ENCODE measurements at regions not wholly inside any gene's neighbourhood (a gene's known extent, or its start where the extent isn't known, plus 50 kb on each side); places are given as distances from the start of the nearest gene placed in this dataset.

- Histone ChIP-seq H3K4me1 (no peaks in the 10 kb centered on the region), H3K9me3 (no peaks in the 10 kb centered on the region), H3K27ac (no peak overlapping the region), H3K27me3 (ENCODE audit: insufficient read depth in 3 of 3, low read length in 2 of 3) (no peaks in the 10 kb centered on the region), H3K4me3 (no peak overlapping the region), H3K36me3 (ENCODE audit: insufficient read depth in 1 of 2, low read depth in 1 of 2) (no peaks in the 10 kb centered on the region)
- TF ChIP-seq, protein P1, sequence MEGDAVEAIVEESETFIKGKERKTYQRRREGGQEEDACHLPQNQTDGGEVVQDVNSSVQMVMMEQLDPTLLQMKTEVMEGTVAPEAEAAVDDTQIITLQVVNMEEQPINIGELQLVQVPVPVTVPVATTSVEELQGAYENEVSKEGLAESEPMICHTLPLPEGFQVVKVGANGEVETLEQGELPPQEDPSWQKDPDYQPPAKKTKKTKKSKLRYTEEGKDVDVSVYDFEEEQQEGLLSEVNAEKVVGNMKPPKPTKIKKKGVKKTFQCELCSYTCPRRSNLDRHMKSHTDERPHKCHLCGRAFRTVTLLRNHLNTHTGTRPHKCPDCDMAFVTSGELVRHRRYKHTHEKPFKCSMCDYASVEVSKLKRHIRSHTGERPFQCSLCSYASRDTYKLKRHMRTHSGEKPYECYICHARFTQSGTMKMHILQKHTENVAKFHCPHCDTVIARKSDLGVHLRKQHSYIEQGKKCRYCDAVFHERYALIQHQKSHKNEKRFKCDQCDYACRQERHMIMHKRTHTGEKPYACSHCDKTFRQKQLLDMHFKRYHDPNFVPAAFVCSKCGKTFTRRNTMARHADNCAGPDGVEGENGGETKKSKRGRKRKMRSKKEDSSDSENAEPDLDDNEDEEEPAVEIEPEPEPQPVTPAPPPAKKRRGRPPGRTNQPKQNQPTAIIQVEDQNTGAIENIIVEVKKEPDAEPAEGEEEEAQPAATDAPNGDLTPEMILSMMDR (IDR thresholded peaks at IDR 0.05) = no peak
- WGBS, 3 donors = 80 to 83% (median 81%) methylated on average over 5 of the region's 5 CpGs
- no peak for DNase-seq
- ATAC-seq = no peak
- intact Hi-C loops (cut with DNase I) = no loop called here
These were observed 572.7 kb downstream of the PIK3C3 start for GRCh38 chr18:42527766-42528165.

- intact Hi-C loops (cut with DNase I) = no loop called here
- H3K27me3 ChIP-seq (ENCODE audit: insufficient read depth in 3 of 3, low read length in 2 of 3) = no peaks in the 10 kb centered on the region
- no peaks in the 10 kb centered on the region for H3K4me1 ChIP-seq
- DNase-seq = no peak
- no peak overlapping the region for H3K27ac ChIP-seq
- H3K9me3 ChIP-seq = no peaks in the 10 kb centered on the region
- TF ChIP-seq, protein P1 (IDR thresholded peaks at IDR 0.05) = no peak
- WGBS, 3 donors = 66 to 70% (median 67%) methylated on average over 1 of the region's 1 CpG
- H3K36me3 ChIP-seq (ENCODE audit: insufficient read depth in 1 of 2, low read depth in 1 of 2) = no peaks in the 10 kb centered on the region
- ATAC-seq = no peak
- H3K4me3 ChIP-seq = no peak overlapping the region
These were observed 575.2 kb downstream of the PIK3C3 start for GRCh38 chr18:42530276-42530675.

DNA sequence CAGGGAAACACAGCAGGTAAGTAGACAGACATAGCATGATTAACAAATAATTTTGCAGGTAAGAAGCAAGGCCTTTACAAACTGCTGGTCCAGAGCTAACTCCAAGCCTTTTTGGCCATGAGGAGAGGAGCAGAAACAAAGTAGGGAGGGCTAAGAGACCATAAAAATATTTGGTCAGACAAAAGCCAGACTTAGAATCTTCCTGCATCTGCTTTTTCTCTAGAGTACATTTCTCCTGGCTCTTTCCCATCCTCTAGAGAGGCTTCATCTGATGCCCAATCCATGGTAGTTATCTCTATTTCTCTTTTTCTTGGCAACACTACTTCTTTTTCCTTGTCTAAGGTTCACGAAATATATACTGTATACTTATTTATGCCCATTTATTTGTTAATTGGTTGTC is 577.1 kb downstream of the PIK3C3 start:
- Histone ChIP-seq H3K4me3 (no peak overlapping the region), H3K9me3 (no peaks in the 10 kb centered on the region), H3K27ac (no peak overlapping the region), H3K36me3 (ENCODE audit: insufficient read depth in 1 of 2, low read depth in 1 of 2) (no peaks in the 10 kb centered on the region), H3K4me1 (no peaks in the 10 kb centered on the region), H3K27me3 (ENCODE audit: insufficient read depth in 3 of 3, low read length in 2 of 3) (no peaks in the 10 kb centered on the region)
- WGBS, 3 donors = 76 to 77% (median 77%) methylated on average over 1 of the region's 1 CpG
- TF ChIP-seq, protein P1 (IDR thresholded peaks at IDR 0.05) = no peak
- DNase-seq = no peak
- no peak for ATAC-seq
- intact Hi-C loops (cut with DNase I) = no loop called here

DNA sequence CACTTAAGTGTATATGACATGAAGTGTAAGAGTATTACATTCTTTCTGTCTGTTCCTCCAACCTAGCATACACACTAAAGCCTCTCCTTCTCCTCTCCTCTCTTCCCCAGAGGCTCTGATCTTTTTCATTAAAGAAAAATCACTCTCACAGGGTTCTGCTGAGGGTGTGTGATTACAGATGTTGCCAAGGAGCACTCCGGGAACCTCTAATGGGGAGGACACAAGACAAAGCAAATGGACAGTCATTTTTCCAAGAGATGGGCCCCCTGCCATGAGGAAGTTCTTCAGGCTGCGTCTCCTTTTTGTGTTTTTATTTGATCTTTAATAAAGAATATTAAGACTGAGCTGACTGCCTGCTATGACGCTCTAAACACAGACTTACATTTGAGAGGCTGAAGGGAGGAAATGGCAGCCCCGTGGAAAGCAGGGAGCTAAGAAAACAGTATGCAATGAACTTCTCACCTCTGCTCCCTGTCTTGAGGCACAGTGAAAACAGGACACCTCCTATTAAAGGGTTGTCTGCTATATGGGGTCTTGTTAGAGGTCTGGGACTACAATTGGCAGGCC is 578.1 kb downstream of the PIK3C3 start:
- H3K4me3 ChIP-seq = no peak overlapping the region
- no peak overlapping the region for H3K27ac ChIP-seq
- ATAC-seq (no peak), DNase-seq (no peak)
- H3K4me1 ChIP-seq = no peaks in the 10 kb centered on the region
- intact Hi-C loops (cut with DNase I) = no loop called here
- no peaks in the 10 kb centered on the region for H3K9me3 ChIP-seq
- TF ChIP-seq, protein P1 (IDR thresholded peaks at IDR 0.05) = no peak
- WGBS, 3 donors = 38 to 53% (median 38%) methylated on average over 4 of the region's 4 CpGs
- H3K36me3 ChIP-seq (ENCODE audit: insufficient read depth in 1 of 2, low read depth in 1 of 2) = no peaks in the 10 kb centered on the region
- H3K27me3 ChIP-seq (ENCODE audit: insufficient read depth in 3 of 3, low read length in 2 of 3) = no peaks in the 10 kb centered on the region

- 86 to 98% (median 93%) methylated on average over 8 of the region's 8 CpGs for WGBS, 3 donors
- DNase-seq (no peak), ATAC-seq (no peak)
- intact Hi-C loops (cut with DNase I) = no loop called here
- no peak overlapping the region for H3K27ac ChIP-seq
- H3K27me3 ChIP-seq (ENCODE audit: insufficient read depth in 3 of 3, low read length in 2 of 3) = no peaks in the 10 kb centered on the region
- H3K36me3 ChIP-seq (ENCODE audit: insufficient read depth in 1 of 2, low read depth in 1 of 2) = no peaks in the 10 kb centered on the region
- TF ChIP-seq, protein P1 (IDR thresholded peaks at IDR 0.05) = no peak
- H3K4me1 ChIP-seq = no peaks in the 10 kb centered on the region
- no peaks in the 10 kb centered on the region for H3K9me3 ChIP-seq
- H3K4me3 ChIP-seq = no peak overlapping the region
These were observed 578.6 kb downstream of the PIK3C3 start for GRCh38 chr18:42533616-42534015.

Measured in psoas muscle (tissue), 7 donors.